Liver (tissue), 8 donors: ENCODE measurements at regions not wholly inside any gene's neighbourhood (a gene's known extent, or its start where the extent isn't known, plus 50 kb on each side); places are given as distances from the start of the nearest gene placed in this dataset.

Source experiments
- DNase-seq: peaks from one replicate; pipeline ENCODE4 v3.0.0-alpha.2; 2017; ENCODE audit warnings: low spot score
- H3K27ac ChIP-seq, 2 donors: one replicate each; pipeline ENCODE4 v1.7.0; 2013; ENCODE audit warnings: inconsistent platforms in 2 of 2, low read length in 2 of 2, control low read depth in 1 of 2, low read depth in 1 of 2, mild to moderate bottlenecking in 1 of 2
- H3K27me3 ChIP-seq, 4 donors: one replicate each; pipeline versions ENCODE4 v1.6.1 to v1.7.0; 2013; ENCODE audit warnings: low read length in 3 of 4, inconsistent platforms in 1 of 4, mild to moderate bottlenecking in 1 of 4, moderate library complexity in 1 of 4; ENCODE audit not compliant: control insufficient read depth in 4 of 4, insufficient read depth in 4 of 4
- H3K36me3 ChIP-seq, 4 donors: one replicate each; pipeline versions ENCODE4 v1.6.1 to v1.7.0; 2013; ENCODE audit warnings: low read length in 3 of 4, mild to moderate bottlenecking in 3 of 4, low read depth in 1 of 4, moderate library complexity in 1 of 4; ENCODE audit not compliant: control insufficient read depth in 4 of 4, insufficient read depth in 3 of 4
- H3K4me1 ChIP-seq, 4 donors: one replicate each; pipeline versions ENCODE4 v1.6.1 to v1.7.0; 2013; ENCODE audit warnings: low read length in 3 of 4, mild to moderate bottlenecking in 3 of 4, moderate library complexity in 1 of 4; ENCODE audit not compliant: control insufficient read depth in 4 of 4, insufficient read depth in 4 of 4
- H3K4me3 ChIP-seq, 3 donors: one replicate each; pipeline versions ENCODE4 v1.6.1 to v1.7.0; 2013; ENCODE audit warnings: low read length in 3 of 3, control low read depth in 1 of 3, low read depth in 1 of 3, mild to moderate bottlenecking in 1 of 3
- H3K9ac ChIP-seq, 2 donors: one replicate each; pipeline ENCODE4 v1.7.0; 2013; ENCODE audit warnings: low read length in 2 of 2, mild to moderate bottlenecking in 2 of 2, moderate library complexity in 2 of 2, control low read depth in 1 of 2, low read depth in 1 of 2
- H3K9me3 ChIP-seq, 4 donors: one replicate each; pipeline versions ENCODE4 v1.6.1 to v1.7.0; 2013; ENCODE audit warnings: low read length in 3 of 4; ENCODE audit not compliant: control insufficient read depth in 4 of 4
- CTCF ChIP-seq: fragments of 150-350 bp; IDR thresholded peaks from 2 replicates; pipeline ENCODE4 v1.5.1; 2017; ENCODE audit warnings: improper control_type of control experiment, low read depth, low read length; ENCODE audit not compliant: missing input control
- EGR1 ChIP-seq, 2 donors: IDR thresholded peaks; 2 replicates each; pipeline ENCODE4 v1.6.1; 2016 to 2018; ENCODE audit warnings: antibody characterized with exemption in 2 of 2, low read depth in 2 of 2
- FOXA1 ChIP-seq: IDR thresholded peaks from 2 replicates; pipeline ENCODE4 v1.6.1; 2016; ENCODE audit warnings: antibody characterized with exemption
- FOXA2 ChIP-seq: IDR thresholded peaks from 2 replicates; pipeline ENCODE4 v1.6.1; 2016; ENCODE audit warnings: antibody characterized with exemption
- GABPA ChIP-seq, 2 donors: IDR thresholded peaks in 1 of 2; conservative IDR thresholded peaks in 1 of 2; 2 replicates each; pipeline ENCODE4 v1.6.1; 2016; ENCODE audit warnings: antibody characterized with exemption in 2 of 2, mild to moderate bottlenecking in 1 of 2, moderate library complexity in 1 of 2
- HNF4A ChIP-seq, 2 donors: conservative IDR thresholded peaks; 2 replicates each; pipeline ENCODE4 v1.6.1; 2016; ENCODE audit warnings: antibody characterized with exemption in 2 of 2, mild to moderate bottlenecking in 2 of 2
- HNF4G ChIP-seq: IDR thresholded peaks from 2 replicates; pipeline ENCODE4 v1.6.1; 2016; ENCODE audit warnings: antibody characterized with exemption
- NR2F2 ChIP-seq: IDR thresholded peaks from 2 replicates; pipeline ENCODE4 v1.6.1; 2016; ENCODE audit warnings: antibody characterized with exemption
- RAD21 ChIP-seq, 2 donors: IDR thresholded peaks; 2 replicates each; pipeline ENCODE4 v1.6.1; 2016; ENCODE audit warnings: antibody characterized with exemption in 2 of 2, mild to moderate bottlenecking in 2 of 2
- REST ChIP-seq: IDR thresholded peaks from 2 replicates; pipeline ENCODE4 v1.6.1; 2016; ENCODE audit warnings: antibody characterized with exemption, mild to moderate bottlenecking
- RXRA ChIP-seq, 2 donors: IDR thresholded peaks; 2 replicates each; pipeline ENCODE4 v1.6.1; 2017 to 2018; ENCODE audit warnings: antibody characterized with exemption in 2 of 2, mild to moderate bottlenecking in 1 of 2
- SP1 ChIP-seq: IDR thresholded peaks from 2 replicates; pipeline ENCODE4 v1.6.1; 2018; ENCODE audit warnings: antibody characterized with exemption, mild to moderate bottlenecking
- TAF1 ChIP-seq: conservative IDR thresholded peaks from 2 replicates; pipeline ENCODE4 v1.6.1; 2016; ENCODE audit warnings: antibody characterized with exemption, mild to moderate bottlenecking
- YY1 ChIP-seq: IDR thresholded peaks from 2 replicates; pipeline ENCODE4 v1.6.1; 2016; ENCODE audit warnings: antibody characterized with exemption, mild to moderate bottlenecking
- ZBTB33 ChIP-seq: IDR thresholded peaks from 2 replicates; pipeline ENCODE4 v1.6.1; 2016; ENCODE audit warnings: antibody characterized with exemption
- WGBS: extraction: QIAGEN DNeasy Blood & Tissue Kit; methylation state at CpG from one replicate; pipeline ENCODE4 v1.1.7; 2013; 5-methylcytosine and 5-hydroxymethylcytosine counted together
- TF ChIP-seq, protein P1 (sequence below): IDR thresholded peaks from 2 replicates; pipeline ENCODE4 v1.6.1; 2016; ENCODE audit warnings: antibody characterized with exemption
- donor health status: healthy.
- donor health status: healthy.
- donor health status: healthy.
- donor health status: healthy.
- donor health status: healthy.

DNA sequence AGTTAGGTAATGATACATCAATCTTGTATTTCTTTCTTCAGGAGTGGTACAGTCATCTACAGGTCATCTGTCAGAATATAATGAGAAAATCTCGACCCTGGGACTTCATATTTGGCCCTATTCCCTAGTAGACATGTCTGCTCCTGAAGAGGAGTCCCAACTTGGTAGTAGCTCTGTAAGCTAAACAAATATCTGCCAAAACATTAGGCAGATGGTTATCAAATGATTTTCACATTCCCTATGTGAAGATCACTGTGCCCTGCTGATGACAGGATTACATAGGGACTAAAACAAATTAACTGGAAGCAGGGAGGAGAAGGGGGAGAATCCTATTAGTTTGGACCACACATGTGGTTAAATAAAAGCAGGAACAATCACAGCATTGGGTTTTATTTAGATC is 138.6 kb upstream of the NFIB start:
- TF ChIP-seq FOXA1 (no peak), YY1 (no peak), FOXA2 (no peak), SP1 (no peak), CTCF (no peak), NR2F2 (no peak), ZBTB33 (no peak), REST (no peak), HNF4G (no peak)
- TF ChIP-seq, protein P1, sequence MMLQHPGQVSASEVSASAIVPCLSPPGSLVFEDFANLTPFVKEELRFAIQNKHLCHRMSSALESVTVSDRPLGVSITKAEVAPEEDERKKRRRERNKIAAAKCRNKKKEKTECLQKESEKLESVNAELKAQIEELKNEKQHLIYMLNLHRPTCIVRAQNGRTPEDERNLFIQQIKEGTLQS, result no peak
- Histone ChIP-seq H3K27me3 (peaks cover 0 to 2% (median 0%) of the 10 kb centered on the region in 4 donors), H3K4me3 (no peak overlapping the region), H3K9me3 (no peaks in the 10 kb centered on the region), H3K36me3 (no peaks in the 10 kb centered on the region), H3K9ac (no peak overlapping the region), H3K4me1 (no peaks in the 10 kb centered on the region), H3K27ac (no peak overlapping the region)
- no peak for DNase-seq
- WGBS, result 26% methylated on average over 1 of the region's 1 CpG

DNA sequence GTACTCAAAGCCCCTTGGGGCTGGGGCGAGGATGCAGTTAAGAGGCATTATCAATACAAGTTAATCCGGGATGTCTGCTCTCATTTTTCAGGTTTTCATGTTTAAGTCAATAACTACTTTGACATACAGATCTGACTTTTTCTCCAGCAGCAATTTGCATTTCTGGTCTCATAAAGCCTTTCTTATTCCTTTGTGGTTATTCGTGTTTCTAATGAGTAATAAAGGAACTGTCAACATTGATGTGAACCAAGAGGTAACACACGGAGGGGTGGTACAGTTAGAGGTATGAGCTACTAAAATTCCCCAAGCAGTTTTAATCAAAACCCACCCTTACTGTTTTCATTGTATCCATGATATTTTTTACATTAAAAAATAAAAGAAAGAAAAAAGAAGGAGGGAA is 138.0 kb upstream of the NFIB start:
- no peak overlapping the region for H3K4me3 ChIP-seq
- TF ChIP-seq TAF1 (no peak), FOXA2 (no peak), EGR1 (IDR thresholded peaks at IDR 0.05; ENCODE audit: low read depth in 2 of 2) (no peak), SP1 (no peak), REST (no peak), HNF4A (conservative IDR thresholded peaks at IDR 0.05) (no peak), GABPA (IDR thresholded peaks at IDR 0.05 in 1 of 2, conservative IDR thresholded peaks at IDR 0.05 in 1 of 2) (no peak), RXRA (IDR thresholded peaks at IDR 0.05) (no peak), ZBTB33 (no peak), RAD21 (IDR thresholded peaks at IDR 0.05) (no peak), NR2F2 (no peak), FOXA1 (no peak), CTCF (no peak), YY1 (no peak)
- no peak overlapping the region for H3K27ac ChIP-seq
- no peaks in the 10 kb centered on the region for H3K9me3 ChIP-seq
- no peaks in the 10 kb centered on the region for H3K4me1 ChIP-seq
- no peak overlapping the region for H3K9ac ChIP-seq
- H3K36me3 ChIP-seq, result no peaks in the 10 kb centered on the region
- no peak for DNase-seq
- 67% methylated on average over 4 of the region's 4 CpGs for WGBS
- peaks cover 0 to 2% (median 0%) of the 10 kb centered on the region in 4 donors for H3K27me3 ChIP-seq
